Heart right ventricle (tissue), 16 donors: ENCODE measurements at regions not wholly inside any gene's neighbourhood (a gene's known extent, or its start where the extent isn't known, plus 50 kb on each side); places are given as distances from the start of the nearest gene placed in this dataset.

ENCODE experiments used
- ATAC-seq, 8 donors: fragments of 200-7000 bp; cut with Tn5 transposase; one replicate each; pipeline ENCODE4 v1.9.1; 2020; ENCODE audit warnings: mild to moderate bottlenecking in 8 of 8, moderate library complexity in 8 of 8, moderate number of reproducible peaks in 1 of 8
- DNase-seq, 2 donors: peaks; one replicate each; pipeline ENCODE4 v3.0.0-alpha.2; 2020
- H3K27ac ChIP-seq, 10 donors: fragments of 200-600 bp; sonication (generic) in 2 of 10; one replicate each; pipeline versions ENCODE4 v1.5.0 to v1.8.0; 2020 to 2022; ENCODE audit warnings: mild to moderate bottlenecking in 3 of 10
- H3K27me3 ChIP-seq, 7 donors: fragments of 200-600 bp; one replicate each; pipeline ENCODE4 v1.8.0; 2021 to 2022; ENCODE audit warnings: mild to moderate bottlenecking in 2 of 7
- H3K36me3 ChIP-seq, 9 donors: fragments of 200-600 bp; sonication (generic) in 1 of 9; one replicate each; pipeline versions ENCODE4 v1.5.0 to v1.8.0; 2020 to 2022; ENCODE audit warnings: mild to moderate bottlenecking in 2 of 9
- H3K4me1 ChIP-seq, 9 donors: fragments of 200-600 bp; sonication (generic) in 1 of 9; one replicate each; pipeline versions ENCODE4 v1.5.0 to v1.8.0; 2020 to 2022; ENCODE audit warnings: mild to moderate bottlenecking in 4 of 9
- H3K4me3 ChIP-seq, 10 donors: fragments of 200-600 bp; sonication (generic) in 2 of 10; one replicate each; pipeline versions ENCODE4 v1.5.0 to v1.8.0; 2020 to 2022; ENCODE audit warnings: mild to moderate bottlenecking in 7 of 10, moderate library complexity in 2 of 10
- H3K9me3 ChIP-seq, 11 donors: fragments of 200-600 bp in 10 of 11; sonication (generic) in 2 of 11; one replicate each; pipeline versions ENCODE4 v1.5.0 to v1.8.0; 2013 to 2022; ENCODE audit warnings: mild to moderate bottlenecking in 2 of 11, control low read depth in 1 of 11, moderate library complexity in 1 of 11
- CTCF ChIP-seq, 9 donors: fragments of 200-600 bp; sonication (generic) in 2 of 9; IDR thresholded peaks; one replicate each; pipeline versions ENCODE4 v1.5.0 to v1.8.0; 2021 to 2022; ENCODE audit warnings: antibody characterized with exemption in 9 of 9, mild to moderate bottlenecking in 5 of 9, moderate library complexity in 1 of 9
- WGBS, 2 donors: extraction: QIAGEN DNeasy Blood & Tissue Kit; methylation state at CpG; one replicate each; pipeline ENCODE4 v1.1.7; 2013; ENCODE audit warnings: inconsistent platforms in 1 of 2; 5-methylcytosine and 5-hydroxymethylcytosine counted together
- intact Hi-C, 10 donors: fragments of 100-400 bp; cut with DNase I; formaldehyde crosslinking; loops; one replicate each; pipeline versions ENCODE4 v1.11.1 to v1.14.2; 2022
- donor health status: Arrhythmogenic right ventricular cardiomyopathy.
- donor health status: ischemic (EF 13 %, LVEDD 7.1; RV severe dilation, severe dysfunction).
- donor health status: healthy with polysubstance abuse.
- donor health status: DM: no; HTN: yes; CAD: no.
- donor health status: DM: no; HTN: no; CAD: no.
- donor health status: ischemic (EF 25% LVEDD 6.9; RV normal size, moderate dysfunction).
- donor health status: ischemic (EF 25% LVEDD 5.7; RV mildly dilated, moderate dysfunction).
- donor health status: healthy.
- donor health status: DM: yes; HTN: yes; CAD: no.
- donor health status: Ischemic cardiomyopathy.
- donor health status: ischemic (EF 35%, LVEDD 5.7; RV mildly dilated, moderate dysfunction).
- donor health status: nonischemic (EF 11% LVEDD 7.7; RV severe dilation, severe dysfunction).
- donor health status: DM: yes; HTN: yes; CAD: no.
- donor health status: PGD.
- donor health status: ischemic (EF 29% LVEDD 5.4; RV normal size, mild dysfunction).
- donor health status: nonischemic (EF 23%, LVEDD 6.1; RV moderate dilation, normal function).

GRCh38 chr6:15780437-15780836, 117.6 kb upstream of the DTNBP1 start:
- no peaks in the 10 kb centered on the region for H3K27me3 ChIP-seq
- 50 to 74% methylated on average over 2 of the region's 2 CpGs for WGBS, 2 donors
- no peak for TF ChIP-seq CTCF (IDR thresholded peaks at IDR 0.05)

GRCh38 chr6:15779726-15780125, 116.9 kb upstream of the DTNBP1 start:
- intact Hi-C loops = no loop called here
- Histone ChIP-seq H3K4me1 (no peaks in the 10 kb centered on the region), H3K4me3 (no peak overlapping the region), H3K36me3 (no peaks in the 10 kb centered on the region), H3K27me3 (no peaks in the 10 kb centered on the region), H3K9me3 (no peaks in the 10 kb centered on the region), H3K27ac (no peak overlapping the region)
- ATAC-seq (no peak), DNase-seq (no peak)
- WGBS, 2 donors = 61 to 63% methylated on average over 3 of the region's 3 CpGs
- no peak for TF ChIP-seq CTCF (IDR thresholded peaks at IDR 0.05)

More at GRCh38 chr6:15780437-15780836, 117.6 kb upstream of the DTNBP1 start:
- DNase-seq (no peak), ATAC-seq (no peak)
- H3K27ac ChIP-seq = no peak overlapping the region
- intact Hi-C loops = no loop called here
- no peak overlapping the region for H3K4me3 ChIP-seq
- H3K9me3 ChIP-seq = no peaks in the 10 kb centered on the region
- no peaks in the 10 kb centered on the region for H3K4me1 ChIP-seq
- H3K36me3 ChIP-seq = no peaks in the 10 kb centered on the region

GRCh38 chr6:15776458-15776980, 113.7 kb upstream of the DTNBP1 start:
- Histone ChIP-seq H3K9me3 (no peaks in the 10 kb centered on the region), H3K27ac (no peak overlapping the region), H3K4me3 (no peak overlapping the region), H3K36me3 (no peaks in the 10 kb centered on the region), H3K27me3 (no peaks in the 10 kb centered on the region), H3K4me1 (no peaks in the 10 kb centered on the region)
- no peak for DNase-seq
- intact Hi-C loops = no loop called here
- ATAC-seq = no peak
- WGBS, 2 donors = 91 to 94% methylated on average over 2 of the region's 2 CpGs
- no peak for TF ChIP-seq CTCF (IDR thresholded peaks at IDR 0.05)

GRCh38 chr6:15775741-15776140, 112.9 kb upstream of the DTNBP1 start:
- WGBS, 2 donors = 84 to 87% methylated on average over 5 of the region's 5 CpGs
- DNase-seq (no peak), ATAC-seq (no peak)
- TF ChIP-seq CTCF (IDR thresholded peaks at IDR 0.05) = no peak
- H3K36me3 ChIP-seq = no peaks in the 10 kb centered on the region
- H3K27me3 ChIP-seq = no peaks in the 10 kb centered on the region
- no peaks in the 10 kb centered on the region for H3K4me1 ChIP-seq
- no peaks in the 10 kb centered on the region for H3K9me3 ChIP-seq
- H3K27ac ChIP-seq = no peak overlapping the region
- intact Hi-C loops = no loop called here
- no peak overlapping the region for H3K4me3 ChIP-seq
